A549 (cell line): ENCODE measurements at regions not wholly inside any gene's neighbourhood (a gene's known extent, or its start where the extent isn't known, plus 50 kb on each side); places are given as distances from the start of the nearest gene placed in this dataset.

Experiments used
- ATAC-seq, 2 experiments: fragments of 200-7000 bp in 1 of 2; fragments of >200 bp in 1 of 2; cut with Nextera tagmentation in 1 of 2; cut with Tn5 transposase in 1 of 2; 3 replicates each; pipeline versions ENCODE4 v1.8.0 to v1.9.1; 2018 to 2020; ENCODE audit warnings: mild to moderate bottlenecking in 1 of 2, moderate library complexity in 1 of 2
- CTCF ChIA-PET: fragments of 300-600 bp; sonication (Branson Sonifier 250); formaldehyde crosslinking; extraction: SDS; loops from one replicate; lab custom pipeline; 2021; ENCODE audit warnings: antibody characterized with exemption, inconsistent platforms; lab: Yijun Ruan, JAX
- POLR2A ChIA-PET: fragments of 350-600 bp; formaldehyde crosslinking; extraction: SDS; loops from one replicate; lab custom pipeline; 2021; ENCODE audit warnings: antibody characterized with exemption, inconsistent platforms; lab: Yijun Ruan, JAX
- DNase-seq, 2 experiments: peaks; one replicate each; pipeline versions ENCODE4 v3.0.0 to v3.0.0-alpha.2; 2011 to 2016; ENCODE audit warnings: low read depth in 1 of 2, low spot score in 1 of 2
- FAIRE-seq: peaks from 2 replicates; lab custom pipeline; 2011; peaks lifted over from hg19 to GRCh38; lab: Jason Lieb, UNC
- H3K27ac ChIP-seq, 2 experiments: fragments of >200 bp; sonication (Bioruptor Twin); formaldehyde crosslinking; 3 replicates each; pipeline ENCODE4 v1.5.1; 2016 to 2017
- H3K4me1 ChIP-seq: fragments of >200 bp; sonication (Bioruptor Twin); formaldehyde crosslinking; 3 replicates; pipeline ENCODE4 v1.6.1; 2016
- H3K4me2 ChIP-seq: fragments of >200 bp; sonication (Bioruptor Twin); formaldehyde crosslinking; 3 replicates; pipeline ENCODE4 v1.6.1; 2016
- H3K4me3 ChIP-seq: fragments of >200 bp; sonication (Bioruptor Twin); formaldehyde crosslinking; 3 replicates; pipeline ENCODE4 v1.5.1; 2016
- H3K9me3 ChIP-seq: fragments of >200 bp; sonication (Bioruptor Twin); formaldehyde crosslinking; 3 replicates; pipeline ENCODE4 v1.6.1; 2016
- CBX2 ChIP-seq: fragments of 200-600 bp; sonication (generic); IDR thresholded peaks from 2 replicates; pipeline ENCODE4 v1.6.1; 2016; ENCODE audit warnings: low read depth, mild to moderate bottlenecking, borderline replicate concordance
- CBX8 ChIP-seq: fragments of 200-600 bp; sonication (generic); IDR thresholded peaks from 2 replicates; pipeline ENCODE4 v1.6.1; 2016
- CHD2 ChIP-seq: fragments of 150-350 bp; IDR thresholded peaks from 2 replicates; pipeline ENCODE4 v1.6.1; 2014; ENCODE audit warnings: low read length; ENCODE audit not compliant: partially characterized antibody
- CHD4 ChIP-seq: fragments of 200-600 bp; sonication (generic); IDR thresholded peaks from 2 replicates; pipeline ENCODE4 v1.6.1; 2016; ENCODE audit warnings: antibody characterized with exemption, mild to moderate bottlenecking, borderline replicate concordance
- EHMT2 ChIP-seq: fragments of 200-600 bp; sonication (generic); IDR thresholded peaks from 2 replicates; pipeline ENCODE4 v1.6.1; 2016; ENCODE audit warnings: antibody characterized with exemption, low read depth, mild to moderate bottlenecking, moderate library complexity
- EP300 ChIP-seq, 2 experiments: fragments of >200 bp; sonication (Bioruptor Twin); formaldehyde crosslinking; IDR thresholded peaks; 2 replicates in 1 of 2; 3 replicates in 1 of 2; pipeline ENCODE4 v1.6.1; 2016 to 2017
- ESRRA ChIP-seq: fragments of 150-350 bp; IDR thresholded peaks from 2 replicates; pipeline ENCODE4 v1.6.1; 2014; ENCODE audit warnings: mild to moderate bottlenecking, low read length, borderline replicate concordance
- FOXS1 ChIP-seq: fragments of 250-450 bp; sonication (Bioruptor Pico); IDR thresholded peaks from 2 replicates; pipeline ENCODE4 v1.5.0; 2020; ENCODE audit warnings: mild to moderate bottlenecking, moderate library complexity
- HOXB13 ChIP-seq: fragments of 250-450 bp; sonication (Bioruptor Pico); IDR thresholded peaks from 2 replicates; pipeline ENCODE4 v1.5.0; 2020; ENCODE audit warnings: low read depth, mild to moderate bottlenecking, moderate library complexity
- HOXB5 ChIP-seq: fragments of 250-450 bp; sonication (Bioruptor Pico); IDR thresholded peaks from 2 replicates; pipeline ENCODE4 v1.5.0; 2020; ENCODE audit warnings: mild to moderate bottlenecking, moderate library complexity
- JUNB ChIP-seq: fragments of >200 bp; sonication (Bioruptor Twin); formaldehyde crosslinking; IDR thresholded peaks from 2 replicates; pipeline ENCODE4 v1.6.1; 2016
- KDM1A ChIP-seq: fragments of 200-600 bp; sonication (generic); IDR thresholded peaks from 2 replicates; pipeline ENCODE4 v1.6.1; 2016; ENCODE audit warnings: low read depth, mild to moderate bottlenecking
- MAX ChIP-seq: IDR thresholded peaks from 2 replicates; pipeline ENCODE4 v1.6.1; 2012
- MYC ChIP-seq: IDR thresholded peaks from 2 replicates; pipeline ENCODE4 v1.6.1; 2012; ENCODE audit warnings: mild to moderate bottlenecking, inconsistent platforms, low read length, improper control_type of control experiment, borderline replicate concordance
- NR3C1 ChIP-seq: fragments of >200 bp; sonication (Bioruptor Twin); formaldehyde crosslinking; IDR thresholded peaks from 3 replicates; pipeline ENCODE4 v1.6.1; 2017
- POLR2A ChIP-seq: IDR thresholded peaks from 2 replicates; pipeline ENCODE4 v1.6.1; 2012; ENCODE audit warnings: mild to moderate bottlenecking, low read length
- POLR2AphosphoS2 ChIP-seq: conservative IDR thresholded peaks from 2 replicates; pipeline ENCODE4 v1.6.1; 2012; ENCODE audit warnings: low read length, improper control_type of control experiment, inconsistent platforms
- RCOR1 ChIP-seq: fragments of 150-350 bp; IDR thresholded peaks from 2 replicates; pipeline ENCODE4 v1.6.1; 2014; ENCODE audit warnings: antibody characterized with exemption, low read length, low read depth
- SMC3 ChIP-seq: fragments of >200 bp; sonication (Bioruptor Twin); formaldehyde crosslinking; IDR thresholded peaks from 3 replicates; pipeline ENCODE4 v1.6.1; 2018; ENCODE audit warnings: inconsistent platforms
- SREBF2 ChIP-seq: fragments of 450-650 bp; IDR thresholded peaks from 2 replicates; pipeline ENCODE4 v1.6.1; 2014; ENCODE audit warnings: mild to moderate bottlenecking, moderate library complexity
- ZC3H11A ChIP-seq: fragments of 450-650 bp; IDR thresholded peaks from 2 replicates; pipeline ENCODE4 v1.6.1; 2014; ENCODE audit warnings: antibody characterized with exemption, mild to moderate bottlenecking
- WGBS: methylation state at CpG from one replicate; pipeline ENCODE4 v1.1.6; 2017; ENCODE audit errors: missing lambda C conversion rate; 5-methylcytosine and 5-hydroxymethylcytosine counted together
- TF ChIP-seq, protein P1 (sequence below): fragments of >200 bp; sonication (Bioruptor Twin); formaldehyde crosslinking; IDR thresholded peaks from 2 replicates; pipeline ENCODE4 v1.6.1; 2016
- TF ChIP-seq, protein P2 (sequence below): IDR thresholded peaks from 2 replicates; pipeline ENCODE4 v1.6.1; 2012
- TF ChIP-seq, protein P3 (sequence below): fragments of 450-650 bp; IDR thresholded peaks from 2 replicates; pipeline ENCODE4 v1.6.1; 2014; ENCODE audit warnings: antibody characterized with exemption

DNA sequence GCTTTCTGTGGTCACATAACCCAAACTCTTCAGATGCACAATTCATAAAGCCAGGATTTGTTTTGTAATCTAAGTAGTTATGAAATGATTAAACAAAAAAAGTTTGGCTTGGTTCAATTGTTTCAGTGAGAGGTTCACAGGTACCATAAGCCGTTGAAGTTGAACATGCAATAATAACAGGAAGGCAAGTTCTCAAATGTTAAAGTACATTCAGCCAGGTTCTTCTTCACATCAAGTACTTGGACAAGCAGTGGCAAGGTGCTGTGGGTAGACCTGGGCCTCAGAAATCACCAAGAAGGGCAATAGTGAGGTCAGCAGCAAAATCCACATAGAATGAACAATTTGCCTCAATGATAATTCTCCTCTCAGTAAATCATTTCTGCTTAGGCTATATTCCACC, 175.5 kb downstream of the EPM2A start:
- FAIRE-seq: no peak

GRCh38 chr6:145561095-145562072, 173.9 kb downstream of the EPM2A start:
- 38% methylated on average over 7 of the region's 7 CpGs for WGBS
- H3K27ac ChIP-seq: no peak overlapping the region
- no peaks in the 10 kb centered on the region for H3K4me1 ChIP-seq
- TF ChIP-seq MAX (no peak), KDM1A (no peak), EHMT2 (no peak), RCOR1 (no peak), CBX8 (no peak), MYC (no peak), ZC3H11A (no peak), POLR2AphosphoS2 (no peak), EP300 (IDR thresholded peaks at IDR 0.05) (no peak)
- TF ChIP-seq, protein P1, sequence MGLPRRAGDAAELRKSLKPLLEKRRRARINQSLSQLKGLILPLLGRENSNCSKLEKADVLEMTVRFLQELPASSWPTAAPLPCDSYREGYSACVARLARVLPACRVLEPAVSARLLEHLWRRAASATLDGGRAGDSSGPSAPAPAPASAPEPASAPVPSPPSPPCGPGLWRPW: no peak
- TF ChIP-seq, protein P2, sequence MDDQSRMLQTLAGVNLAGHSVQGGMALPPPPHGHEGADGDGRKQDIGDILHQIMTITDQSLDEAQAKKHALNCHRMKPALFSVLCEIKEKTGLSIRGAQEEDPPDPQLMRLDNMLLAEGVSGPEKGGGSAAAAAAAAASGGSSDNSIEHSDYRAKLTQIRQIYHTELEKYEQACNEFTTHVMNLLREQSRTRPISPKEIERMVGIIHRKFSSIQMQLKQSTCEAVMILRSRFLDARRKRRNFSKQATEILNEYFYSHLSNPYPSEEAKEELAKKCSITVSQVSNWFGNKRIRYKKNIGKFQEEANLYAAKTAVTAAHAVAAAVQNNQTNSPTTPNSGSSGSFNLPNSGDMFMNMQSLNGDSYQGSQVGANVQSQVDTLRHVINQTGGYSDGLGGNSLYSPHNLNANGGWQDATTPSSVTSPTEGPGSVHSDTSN: no peak
- no peak overlapping the region for H3K4me2 ChIP-seq
- no peak overlapping the region for H3K4me3 ChIP-seq
- POLR2A ChIA-PET: no interaction called here
- CTCF ChIA-PET: no interaction called here
- no peaks in the 10 kb centered on the region for H3K9me3 ChIP-seq
- FAIRE-seq (no peak), DNase-seq (no peak), ATAC-seq (no peak)

More for the DNA sequence above, 175.5 kb downstream of the EPM2A start:
- ChIA-PET CTCF (no interaction called here), POLR2A (no interaction called here)
- no peak for TF ChIP-seq CBX2
- Histone ChIP-seq H3K4me2 (no peak overlapping the region), H3K27ac (no peak overlapping the region), H3K9me3 (no peaks in the 10 kb centered on the region), H3K4me3 (no peak overlapping the region), H3K4me1 (no peaks in the 10 kb centered on the region)
- DNase-seq: no peak
- no peak for ATAC-seq
- WGBS: 47% methylated on average over 1 of the region's 1 CpG

GRCh38 chr6:145562771-145563615, 172.3 kb downstream of the EPM2A start:
- H3K4me1 ChIP-seq: no peaks in the 10 kb centered on the region
- ChIA-PET CTCF (no interaction called here), POLR2A (no interaction called here)
- H3K9me3 ChIP-seq: no peaks in the 10 kb centered on the region
- DNase-seq: no peak
- no peak overlapping the region for H3K4me2 ChIP-seq
- no peak for FAIRE-seq
- no peak overlapping the region for H3K4me3 ChIP-seq
- ATAC-seq: no peak
- TF ChIP-seq FOXS1 (CRISPR knock-in tag): no peak
- no peak for TF ChIP-seq CHD4
- WGBS: 39% methylated on average over 10 of the region's 10 CpGs
- no peak overlapping the region for H3K27ac ChIP-seq

GRCh38 chr6:145564553-145564952, 170.8 kb downstream of the EPM2A start:
- CTCF ChIA-PET: no interaction called here
- no peaks in the 10 kb centered on the region for H3K4me1 ChIP-seq
- no peak overlapping the region for H3K4me3 ChIP-seq
- no peaks in the 10 kb centered on the region for H3K9me3 ChIP-seq
- TF ChIP-seq HOXB5 (CRISPR knock-in tag) (no peak), ESRRA (no peak), SREBF2 (no peak), CBX8 (no peak), POLR2A (no peak), HOXB13 (no peak), NR3C1 (no peak), KDM1A (no peak), SMC3 (no peak), JUNB (no peak), CHD2 (no peak)
- TF ChIP-seq, protein P3, sequence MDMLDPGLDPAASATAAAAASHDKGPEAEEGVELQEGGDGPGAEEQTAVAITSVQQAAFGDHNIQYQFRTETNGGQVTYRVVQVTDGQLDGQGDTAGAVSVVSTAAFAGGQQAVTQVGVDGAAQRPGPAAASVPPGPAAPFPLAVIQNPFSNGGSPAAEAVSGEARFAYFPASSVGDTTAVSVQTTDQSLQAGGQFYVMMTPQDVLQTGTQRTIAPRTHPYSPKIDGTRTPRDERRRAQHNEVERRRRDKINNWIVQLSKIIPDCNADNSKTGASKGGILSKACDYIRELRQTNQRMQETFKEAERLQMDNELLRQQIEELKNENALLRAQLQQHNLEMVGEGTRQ: no peak
- POLR2A ChIA-PET: no interaction called here
- ATAC-seq (no peak), DNase-seq (no peak), FAIRE-seq (no peak)
- no peak overlapping the region for H3K4me2 ChIP-seq
- no peak overlapping the region for H3K27ac ChIP-seq
